Upper lobe of left lung (tissue), 6 donors: ENCODE measurements at regions not wholly inside any gene's neighbourhood (a gene's known extent, or its start where the extent isn't known, plus 50 kb on each side); places are given as distances from the start of the nearest gene placed in this dataset.

Experiments used
- ATAC-seq, 2 donors: fragments of 200-7000 bp; cut with Tn5 transposase; one replicate each; pipeline ENCODE4 v1.9.1; 2022; ENCODE audit warnings: mild to moderate bottlenecking in 2 of 2, moderate library complexity in 2 of 2; ENCODE audit not compliant: low FRiP score in 2 of 2
- DNase-seq, 2 donors: peaks; one replicate each; pipeline ENCODE4 v3.0.0-alpha.2; 2019 to 2020
- H3K27ac ChIP-seq, 4 donors: fragments of 200-600 bp; sonication (generic); one replicate each; pipeline ENCODE4 v1.5.1; 2016 to 2019
- H3K27me3 ChIP-seq, 4 donors: fragments of 200-600 bp; sonication (generic); one replicate each; pipeline ENCODE4 v1.5.1; 2017 to 2019
- H3K36me3 ChIP-seq, 4 donors: fragments of 200-600 bp; sonication (generic); one replicate each; pipeline ENCODE4 v1.5.1; 2016 to 2019
- H3K4me1 ChIP-seq, 4 donors: fragments of 200-600 bp; sonication (generic); one replicate each; pipeline ENCODE4 v1.5.1; 2018 to 2019
- H3K4me3 ChIP-seq, 4 donors: fragments of 200-600 bp; sonication (generic); one replicate each; pipeline ENCODE4 v1.5.1; 2017 to 2019; ENCODE audit warnings: mild to moderate bottlenecking in 2 of 4, moderate library complexity in 1 of 4
- H3K9me3 ChIP-seq, 4 donors: fragments of 200-600 bp; sonication (generic); one replicate each; pipeline ENCODE4 v1.5.1; 2018 to 2019
- EP300 ChIP-seq, 4 donors: sonication (generic); formaldehyde crosslinking; IDR thresholded peaks; one replicate each; pipeline ENCODE4 v1.5.1; 2017; ENCODE audit warnings: antibody characterized with exemption in 4 of 4, control low read depth in 2 of 4
- POLR2A ChIP-seq, 4 donors: fragments of 450-650 bp; IDR thresholded peaks; one replicate each; pipeline ENCODE4 v1.5.1; 2016 to 2017; ENCODE audit warnings: antibody characterized with exemption in 4 of 4, mild to moderate bottlenecking in 2 of 4
- POLR2AphosphoS5 ChIP-seq, 2 donors: sonication (generic); formaldehyde crosslinking; IDR thresholded peaks; one replicate each; pipeline ENCODE4 v1.5.1; 2017; ENCODE audit warnings: antibody characterized with exemption in 2 of 2
- WGBS, 2 donors: methylation state at CpG; one replicate each; pipeline ENCODE4 v1.1.5; 2017 to 2018; 5-methylcytosine and 5-hydroxymethylcytosine counted together
- TF ChIP-seq, protein P1 (sequence below), 6 experiments: fragments of 450-650 bp in 4 of 6; fragments of 200-600 bp in 2 of 6; sonication (generic) in 2 of 6; IDR thresholded peaks; one replicate each; pipeline ENCODE4 v1.5.1; 2016 to 2019; ENCODE audit warnings: antibody characterized with exemption in 6 of 6
- donor health status: DM: no; HTN: no; CAD: no; lungs with moderate emphysema.
- donor health status: DM: no; HTN: yes; CAD: no; lungs with severe emphysema.

DNA sequence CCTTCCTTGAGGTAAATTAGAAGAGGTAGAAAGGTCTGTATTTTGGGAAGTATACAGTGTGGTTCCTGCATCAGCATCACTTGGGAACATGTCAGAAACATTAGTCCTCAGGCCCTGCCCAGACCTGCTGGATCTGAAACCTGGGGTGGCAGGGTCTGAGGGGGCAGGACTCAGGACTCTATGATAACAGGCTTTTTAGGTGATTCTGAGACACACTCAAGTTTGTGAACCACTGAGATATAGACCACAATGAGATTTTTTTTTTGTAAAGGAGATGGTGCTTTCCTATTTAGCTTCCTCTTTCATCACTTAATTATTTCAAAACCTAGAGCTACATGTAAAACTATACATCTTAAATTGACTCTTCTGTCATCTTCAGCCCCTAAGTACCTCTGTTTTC is 262.7 kb upstream of the SPOPL start:
- ATAC-seq (no peak), DNase-seq (no peak)
- Histone ChIP-seq H3K36me3 (no peaks in the 10 kb centered on the region), H3K27me3 (no peaks in the 10 kb centered on the region), H3K4me1 (peaks cover 0 to 4% (median 0%) of the 10 kb centered on the region in 4 donors), H3K27ac (no peak overlapping the region), H3K4me3 (no peak overlapping the region), H3K9me3 (no peaks in the 10 kb centered on the region)
- TF ChIP-seq EP300 (IDR thresholded peaks at IDR 0.05) (no peak), POLR2AphosphoS5 (IDR thresholded peaks at IDR 0.05) (no peak), POLR2A (IDR thresholded peaks at IDR 0.05) (no peak)
- TF ChIP-seq, protein P1, sequence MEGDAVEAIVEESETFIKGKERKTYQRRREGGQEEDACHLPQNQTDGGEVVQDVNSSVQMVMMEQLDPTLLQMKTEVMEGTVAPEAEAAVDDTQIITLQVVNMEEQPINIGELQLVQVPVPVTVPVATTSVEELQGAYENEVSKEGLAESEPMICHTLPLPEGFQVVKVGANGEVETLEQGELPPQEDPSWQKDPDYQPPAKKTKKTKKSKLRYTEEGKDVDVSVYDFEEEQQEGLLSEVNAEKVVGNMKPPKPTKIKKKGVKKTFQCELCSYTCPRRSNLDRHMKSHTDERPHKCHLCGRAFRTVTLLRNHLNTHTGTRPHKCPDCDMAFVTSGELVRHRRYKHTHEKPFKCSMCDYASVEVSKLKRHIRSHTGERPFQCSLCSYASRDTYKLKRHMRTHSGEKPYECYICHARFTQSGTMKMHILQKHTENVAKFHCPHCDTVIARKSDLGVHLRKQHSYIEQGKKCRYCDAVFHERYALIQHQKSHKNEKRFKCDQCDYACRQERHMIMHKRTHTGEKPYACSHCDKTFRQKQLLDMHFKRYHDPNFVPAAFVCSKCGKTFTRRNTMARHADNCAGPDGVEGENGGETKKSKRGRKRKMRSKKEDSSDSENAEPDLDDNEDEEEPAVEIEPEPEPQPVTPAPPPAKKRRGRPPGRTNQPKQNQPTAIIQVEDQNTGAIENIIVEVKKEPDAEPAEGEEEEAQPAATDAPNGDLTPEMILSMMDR (IDR thresholded peaks at IDR 0.05): no peak

DNA sequence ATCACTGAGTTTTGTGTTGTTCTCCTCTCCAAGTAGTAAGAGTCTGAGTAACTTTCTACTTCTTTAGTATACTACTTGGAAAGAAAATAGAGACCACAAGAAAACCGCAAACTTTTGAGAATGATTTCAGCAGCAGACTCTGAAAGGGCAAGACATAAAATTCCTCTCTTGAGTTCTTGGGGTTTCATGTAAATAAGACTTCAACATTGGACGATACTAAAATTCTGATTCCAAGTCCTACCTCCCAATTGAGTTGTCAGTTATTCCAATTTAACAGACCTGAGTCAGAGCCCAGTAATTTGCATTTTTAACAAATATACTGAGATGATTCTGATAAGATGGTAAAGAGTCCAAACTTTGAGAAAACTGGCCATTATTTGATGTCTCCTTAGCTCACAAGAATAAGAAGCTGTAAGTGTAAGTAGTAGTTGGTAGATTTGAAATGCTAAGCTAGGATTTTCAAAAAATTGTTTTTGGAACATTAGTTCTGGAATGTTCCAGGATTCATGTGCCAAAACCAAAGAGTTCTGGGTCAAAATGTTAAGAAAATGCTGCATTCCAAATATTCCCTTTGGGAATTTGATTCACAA is 261.6 kb upstream of the SPOPL start:
- Histone ChIP-seq H3K4me3 (no peak overlapping the region), H3K4me1 (peaks cover 0 to 4% (median 0%) of the 10 kb centered on the region in 4 donors), H3K27ac (peak overlapping the region in 1 of 4 donors; percentile 26), H3K27me3 (no peaks in the 10 kb centered on the region), H3K9me3 (no peaks in the 10 kb centered on the region), H3K36me3 (no peaks in the 10 kb centered on the region)
- ATAC-seq (peak in 1 of 2 donors; percentile 25), DNase-seq (no peak)
- no peak for TF ChIP-seq POLR2A (IDR thresholded peaks at IDR 0.05)
- no peak for TF ChIP-seq POLR2AphosphoS5 (IDR thresholded peaks at IDR 0.05)
- TF ChIP-seq, protein P1 (IDR thresholded peaks at IDR 0.05): no peak
- TF ChIP-seq EP300 (IDR thresholded peaks at IDR 0.05): no peak
- whole genome bisulfite sequencing, 2 donors: 68 to 85% methylated on average over 2 of the region's 2 CpGs

DNA sequence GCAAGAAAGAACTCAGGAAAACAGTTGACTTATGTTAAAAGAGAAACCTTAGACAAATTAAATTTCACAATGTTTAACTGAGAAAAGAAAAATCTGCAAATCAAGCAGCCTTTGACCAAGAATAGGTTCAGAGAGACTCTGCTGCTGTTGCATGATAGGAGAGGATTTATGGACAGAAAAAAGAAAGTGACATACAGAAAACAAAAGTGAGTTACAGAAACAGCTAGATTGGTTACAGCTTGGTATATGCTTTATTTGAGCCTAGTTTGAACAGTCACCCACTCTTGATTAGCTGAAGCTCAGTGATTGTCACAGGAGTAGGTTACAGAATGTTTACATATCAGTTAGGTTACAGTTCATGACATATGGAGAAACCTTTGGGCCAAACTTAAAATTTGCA is 258.2 kb upstream of the SPOPL start:
- no peak for DNase-seq
- no peaks in the 10 kb centered on the region for H3K4me1 ChIP-seq
- no peaks in the 10 kb centered on the region for H3K9me3 ChIP-seq
- no peak for ATAC-seq
- TF ChIP-seq, protein P1 (IDR thresholded peaks at IDR 0.05): no peak
- TF ChIP-seq EP300 (IDR thresholded peaks at IDR 0.05): no peak
- no peak for TF ChIP-seq POLR2AphosphoS5 (IDR thresholded peaks at IDR 0.05)
- TF ChIP-seq POLR2A (IDR thresholded peaks at IDR 0.05): no peak
- H3K27ac ChIP-seq: no peak overlapping the region
- no peaks in the 10 kb centered on the region for H3K27me3 ChIP-seq
- H3K36me3 ChIP-seq: no peaks in the 10 kb centered on the region
- H3K4me3 ChIP-seq: no peak overlapping the region

DNA sequence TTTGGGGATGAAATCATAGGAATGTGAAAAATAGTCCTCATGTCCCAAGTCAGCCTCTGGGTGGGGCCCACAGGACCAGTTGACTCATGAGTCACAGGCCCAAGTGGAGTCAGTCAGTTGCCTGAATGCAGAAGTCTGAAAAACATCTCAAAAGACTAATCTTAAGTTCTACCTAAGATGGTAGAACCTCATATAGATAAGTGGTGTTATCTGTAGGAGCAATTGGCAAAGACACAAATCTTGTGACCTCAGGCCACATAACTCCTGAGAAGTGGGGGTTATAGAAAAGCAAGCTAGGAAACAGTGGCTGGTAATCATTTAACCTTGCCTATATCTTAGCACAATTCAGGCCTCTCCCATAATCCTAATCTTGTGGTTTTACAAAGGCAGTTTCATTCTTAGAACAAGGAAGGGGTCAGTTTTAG is 257.1 kb upstream of the SPOPL start:
- no peak for DNase-seq
- no peaks in the 10 kb centered on the region for H3K4me1 ChIP-seq
- TF ChIP-seq POLR2A (IDR thresholded peaks at IDR 0.05) (no peak), EP300 (IDR thresholded peaks at IDR 0.05) (no peak), POLR2AphosphoS5 (IDR thresholded peaks at IDR 0.05) (no peak)
- TF ChIP-seq, protein P1 (IDR thresholded peaks at IDR 0.05): no peak
- H3K27me3 ChIP-seq: no peaks in the 10 kb centered on the region
- no peak overlapping the region for H3K27ac ChIP-seq
- no peaks in the 10 kb centered on the region for H3K36me3 ChIP-seq
- no peaks in the 10 kb centered on the region for H3K9me3 ChIP-seq
- no peak overlapping the region for H3K4me3 ChIP-seq
- peak in 1 of 2 donors; percentile 42 for ATAC-seq

DNA sequence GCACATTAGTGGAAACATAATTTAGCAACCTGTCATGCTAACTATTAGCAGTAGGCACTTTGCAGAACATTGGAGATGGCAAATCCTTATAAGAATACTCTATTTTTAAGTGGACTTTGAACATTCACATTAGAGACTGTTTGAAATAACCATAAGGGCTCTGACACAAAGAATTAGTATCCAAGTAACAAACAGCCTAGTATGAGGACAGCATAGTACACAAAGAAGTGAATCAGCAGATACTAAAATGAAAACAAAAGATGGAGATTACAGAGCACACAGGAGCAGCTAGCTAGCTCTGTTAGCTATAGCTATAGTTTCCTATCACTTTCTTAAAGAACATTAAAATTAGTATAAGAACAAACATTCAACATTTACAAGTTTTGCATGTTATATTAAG is 256.3 kb upstream of the SPOPL start:
- H3K9me3 ChIP-seq: no peaks in the 10 kb centered on the region

More for the DNA sequence above, 256.3 kb upstream of the SPOPL start:
- Histone ChIP-seq H3K27me3 (no peaks in the 10 kb centered on the region), H3K27ac (no peak overlapping the region), H3K4me3 (no peak overlapping the region), H3K4me1 (no peaks in the 10 kb centered on the region), H3K36me3 (no peaks in the 10 kb centered on the region)
- ATAC-seq: no peak
- TF ChIP-seq POLR2AphosphoS5 (IDR thresholded peaks at IDR 0.05) (no peak), EP300 (IDR thresholded peaks at IDR 0.05) (no peak), POLR2A (IDR thresholded peaks at IDR 0.05) (no peak)
- TF ChIP-seq, protein P1 (IDR thresholded peaks at IDR 0.05): no peak
- no peak for DNase-seq
